GM19240 (cell line): ENCODE measurements at regions not wholly inside any gene's neighbourhood (a gene's known extent, or its start where the extent isn't known, plus 50 kb on each side); places are given as distances from the start of the nearest gene placed in this dataset.

Source experiments
- DNase-seq: peaks from one replicate; pipeline ENCODE4 v3.0.0; 2011; ENCODE audit warnings: low spot score; ENCODE audit not compliant: insufficient read length

GRCh38 chr13:58181111-58181510 is 549.6 kb downstream of the PCDH17 start:
- no peak for DNase-seq

- DNase-seq: no peak
Measured at GRCh38 chr13:58187881-58188280, 556.3 kb downstream of the PCDH17 start.

GRCh38 chr13:58190577-58190976 is 559.0 kb downstream of the PCDH17 start:
- DNase-seq: no peak

- no peak for DNase-seq
Measured at GRCh38 chr13:58191754-58192153, 560.2 kb downstream of the PCDH17 start.

- DNase-seq: no peak
Measured at GRCh38 chr13:58202099-58202498, 570.6 kb downstream of the PCDH17 start.

GRCh38 chr13:58207501-58207900 is 576.0 kb downstream of the PCDH17 start:
- DNase-seq: no peak

- DNase-seq: no peak
Measured at GRCh38 chr13:58235454-58235853, 603.9 kb downstream of the PCDH17 start.

GRCh38 chr13:58238972-58239773 is 607.6 kb downstream of the PCDH17 start:
- DNase-seq: no peak

GRCh38 chr13:58239774-58240268 is 608.3 kb downstream of the PCDH17 start:
- DNase-seq: no peak

- no peak for DNase-seq
Measured at GRCh38 chr13:58247080-58247479, 615.5 kb downstream of the PCDH17 start.

- no peak for DNase-seq
Measured at GRCh38 chr13:58254943-58255342, 623.4 kb downstream of the PCDH17 start.

GRCh38 chr13:58266271-58266670 is 634.7 kb downstream of the PCDH17 start:
- no peak for DNase-seq

GRCh38 chr13:58298556-58299135 is 667.1 kb downstream of the PCDH17 start:
- DNase-seq: no peak

GRCh38 chr13:58300224-58300623 is 668.7 kb downstream of the PCDH17 start:
- no peak for DNase-seq

GRCh38 chr13:58300974-58301681 is 669.6 kb downstream of the PCDH17 start:
- no peak for DNase-seq

- DNase-seq: no peak
Measured at GRCh38 chr13:58302349-58302748, 670.8 kb downstream of the PCDH17 start.

- no peak for DNase-seq
Measured at GRCh38 chr13:58306062-58306461, 674.5 kb downstream of the PCDH17 start.

- DNase-seq: no peak
Measured at GRCh38 chr13:58313219-58313618, 681.7 kb downstream of the PCDH17 start.

GRCh38 chr13:58318495-58319167 is 687.1 kb downstream of the PCDH17 start:
- DNase-seq: no peak

- no peak for DNase-seq
Measured at GRCh38 chr13:58324161-58324560, 692.6 kb downstream of the PCDH17 start.

- no peak for DNase-seq
Measured at GRCh38 chr13:58329746-58330145, 698.2 kb downstream of the PCDH17 start.

GRCh38 chr13:58340895-58341294 is 709.4 kb downstream of the PCDH17 start:
- DNase-seq: no peak
